SHP77 (cell line): ENCODE measurements at regions not wholly inside any gene's neighbourhood (a gene's known extent, or its start where the extent isn't known, plus 50 kb on each side); places are given as distances from the start of the nearest gene placed in this dataset.

Experiments used
- DNase-seq, 2 experiments: peaks; one replicate each; lab custom pipeline; 2025; lab: John Stamatoyannopoulos, UW

GRCh38 chr4:33171873-33172525 lies 2451.8 kb downstream of the PCDH7 start:
- no peak for DNase-seq

GRCh38 chr4:33176566-33176965 lies 2456.4 kb downstream of the PCDH7 start:
- no peak for DNase-seq

- DNase-seq = no peak
Observed at GRCh38 chr4:33184657-33185290, 2464.6 kb downstream of the PCDH7 start.

- no peak for DNase-seq
Observed at GRCh38 chr4:33187035-33187434, 2466.9 kb downstream of the PCDH7 start.

GRCh38 chr4:33188733-33189132 lies 2468.6 kb downstream of the PCDH7 start:
- DNase-seq = no peak

- no peak for DNase-seq
Observed at GRCh38 chr4:33189169-33189568, 2469.0 kb downstream of the PCDH7 start.

- no peak for DNase-seq
Observed at GRCh38 chr4:33193109-33193508, 2472.9 kb downstream of the PCDH7 start.

- DNase-seq = no peak
Observed at GRCh38 chr4:33200377-33200776, 2480.2 kb downstream of the PCDH7 start.

GRCh38 chr4:33218238-33218637 lies 2498.1 kb downstream of the PCDH7 start:
- no peak for DNase-seq

- no peak for DNase-seq
Observed at GRCh38 chr4:33226133-33226532, 2506.0 kb downstream of the PCDH7 start.

GRCh38 chr4:33226783-33227182 lies 2506.6 kb downstream of the PCDH7 start:
- DNase-seq = no peak

GRCh38 chr4:33255094-33255493 lies 2534.9 kb downstream of the PCDH7 start:
- no peak for DNase-seq

- no peak for DNase-seq
Observed at GRCh38 chr4:33255507-33255906, 2535.3 kb downstream of the PCDH7 start.

GRCh38 chr4:33262824-33263223 lies 2542.7 kb downstream of the PCDH7 start:
- DNase-seq = no peak

GRCh38 chr4:33268776-33269175 lies 2548.6 kb downstream of the PCDH7 start:
- DNase-seq = no peak

- DNase-seq = no peak
Observed at GRCh38 chr4:33270403-33270802, 2550.2 kb downstream of the PCDH7 start.

GRCh38 chr4:33272722-33273121 lies 2552.6 kb downstream of the PCDH7 start:
- DNase-seq = no peak

- DNase-seq = no peak
Observed at GRCh38 chr4:33283818-33284217, 2563.6 kb downstream of the PCDH7 start.

GRCh38 chr4:33296876-33297455 lies 2576.8 kb downstream of the PCDH7 start:
- DNase-seq = no peak

- no peak for DNase-seq
Observed at GRCh38 chr4:33302321-33302720, 2582.2 kb downstream of the PCDH7 start.

- no peak for DNase-seq
Observed at GRCh38 chr4:33306131-33306530, 2586.0 kb downstream of the PCDH7 start.

GRCh38 chr4:33316033-33316432 lies 2595.9 kb downstream of the PCDH7 start:
- no peak for DNase-seq

GRCh38 chr4:33316578-33316977 lies 2596.4 kb downstream of the PCDH7 start:
- no peak for DNase-seq

- DNase-seq = no peak
Observed at GRCh38 chr4:33323393-33323792, 2603.2 kb downstream of the PCDH7 start.
